ENCODE measurements at regions not wholly inside any gene's neighbourhood (a gene's known extent, or its start where the extent isn't known, plus 50 kb on each side); places are given as distances from the start of the nearest gene placed in this dataset.

DNA sequence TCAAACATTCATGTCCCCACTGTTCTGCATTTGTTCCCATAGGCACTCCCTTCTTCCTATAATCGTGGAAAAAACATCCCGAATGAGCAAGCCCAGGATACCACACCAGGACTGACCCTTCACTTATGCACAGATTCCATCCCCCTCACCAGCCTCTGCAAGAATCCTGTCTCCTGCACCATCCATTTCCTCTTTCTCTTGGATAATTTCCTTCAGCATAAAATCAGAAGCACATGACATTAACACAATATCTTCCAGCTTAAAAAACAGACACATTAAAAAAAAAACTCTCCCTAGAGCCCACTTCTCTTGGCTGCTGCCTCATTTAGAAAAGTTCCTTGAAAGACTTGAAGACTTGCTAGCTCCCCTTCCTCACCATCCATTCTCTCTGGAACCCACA is 120.9 kb upstream of the CPSF6 start:
- H3K27me3 ChIP-seq (ENCODE audit: control insufficient read depth in 1 of 2, insufficient read depth in 1 of 2, low read length in 2 of 2): peaks cover 5 to 11% of the 10 kb centered on the region in 2 experiments
- H2AFZ ChIP-seq (ENCODE audit: low read depth, low read length): no peak overlapping the region
- no peak for DNase-seq
- no peak overlapping the region for H3K18ac ChIP-seq (ENCODE audit: low read depth in 1 of 2, low read length in 2 of 2)
- no peak overlapping the region for H3K4ac ChIP-seq (ENCODE audit: low read depth in 1 of 2, low read length in 2 of 2)
- 86% methylated on average over 2 of the region's 2 CpGs for WGBS
- H2BK12ac ChIP-seq (ENCODE audit: low read length in 2 of 2): no peak overlapping the region
- no peak overlapping the region for H3K4me3 ChIP-seq (ENCODE audit: insufficient read depth in 1 of 2, low read depth in 1 of 2, low read length in 2 of 2)
- no peak overlapping the region for H4K91ac ChIP-seq (ENCODE audit: low read length)
- H2AK5ac ChIP-seq (ENCODE audit: low read length, severe bottlenecking): no peak overlapping the region
- H3K9ac ChIP-seq (ENCODE audit: low read length): no peak overlapping the region
- no peak overlapping the region for H3K14ac ChIP-seq (ENCODE audit: low read length in 2 of 2)
- no peak overlapping the region for H3K27ac ChIP-seq (ENCODE audit: low read length, poor library complexity, severe bottlenecking)
- H2BK5ac ChIP-seq (ENCODE audit: low read depth, low read length, poor library complexity, severe bottlenecking): no peak overlapping the region
- H3K23ac ChIP-seq (ENCODE audit: low read length in 2 of 2): no peak overlapping the region
- no peaks in the 10 kb centered on the region for H3K79me1 ChIP-seq (replicated peaks; ENCODE audit: low read length, poor library complexity, severe bottlenecking)
- no peaks in the 10 kb centered on the region for H3K9me3 ChIP-seq (ENCODE audit: control insufficient read depth, low read length)
- no peak overlapping the region for H4K8ac ChIP-seq (ENCODE audit: low read length)
- H3K36me3 ChIP-seq (ENCODE audit: control insufficient read depth in 1 of 2, insufficient read depth in 2 of 2, low read depth in 1 of 2, low read length in 2 of 2): no peaks in the 10 kb centered on the region
- no peak overlapping the region for H3K4me2 ChIP-seq (ENCODE audit: low read length, poor library complexity, severe bottlenecking)
- H2BK120ac ChIP-seq (ENCODE audit: low read depth, low read length): no peak overlapping the region
- H2BK15ac ChIP-seq (ENCODE audit: low read depth, poor library complexity, severe bottlenecking): no peak overlapping the region
- H3K4me1 ChIP-seq (ENCODE audit: control insufficient read depth, insufficient read depth, low read depth, low read length): no peaks in the 10 kb centered on the region

DNA sequence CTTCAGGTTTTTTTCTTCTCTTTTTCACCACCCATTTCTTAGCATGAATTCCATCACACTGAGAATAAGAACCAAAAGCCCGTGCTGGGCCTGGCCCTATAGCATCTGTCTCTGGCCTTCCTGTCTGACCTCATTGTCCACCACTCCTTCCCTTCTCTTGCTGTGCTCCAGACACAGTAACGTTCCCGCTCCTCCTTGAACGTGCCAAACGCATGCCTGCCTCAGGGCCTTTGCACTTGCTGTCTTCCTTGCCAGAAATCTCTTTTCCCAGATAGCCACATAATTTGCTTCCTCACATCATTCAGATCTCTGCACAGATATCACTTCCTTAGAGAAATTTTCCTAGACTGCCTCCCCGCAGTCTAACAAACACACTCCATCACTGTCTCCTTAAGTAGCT is 119.6 kb upstream of the CPSF6 start:
- H3K4me3 ChIP-seq (ENCODE audit: insufficient read depth in 1 of 2, low read depth in 1 of 2, low read length in 2 of 2): no peak overlapping the region
- no peaks in the 10 kb centered on the region for H3K9me3 ChIP-seq (ENCODE audit: control insufficient read depth, low read length)
- no peak overlapping the region for H3K18ac ChIP-seq (ENCODE audit: low read depth in 1 of 2, low read length in 2 of 2)
- peaks cover 5 to 11% of the 10 kb centered on the region in 2 experiments for H3K27me3 ChIP-seq (ENCODE audit: control insufficient read depth in 1 of 2, insufficient read depth in 1 of 2, low read length in 2 of 2)
- no peak overlapping the region for H2BK12ac ChIP-seq (ENCODE audit: low read length in 2 of 2)
- no peak overlapping the region for H3K4me2 ChIP-seq (ENCODE audit: low read length, poor library complexity, severe bottlenecking)
- no peak overlapping the region for H3K9ac ChIP-seq (ENCODE audit: low read length)
- no peak overlapping the region for H3K4ac ChIP-seq (ENCODE audit: low read depth in 1 of 2, low read length in 2 of 2)
- H2BK15ac ChIP-seq (ENCODE audit: low read depth, poor library complexity, severe bottlenecking): no peak overlapping the region
- H2BK5ac ChIP-seq (ENCODE audit: low read depth, low read length, poor library complexity, severe bottlenecking): no peak overlapping the region
- no peak overlapping the region for H3K14ac ChIP-seq (ENCODE audit: low read length in 2 of 2)
- no peaks in the 10 kb centered on the region for H3K79me1 ChIP-seq (replicated peaks; ENCODE audit: low read length, poor library complexity, severe bottlenecking)
- WGBS: 80% methylated on average over 5 of the region's 6 CpGs
- no peak overlapping the region for H3K23ac ChIP-seq (ENCODE audit: low read length in 2 of 2)
- no peak overlapping the region for H2BK120ac ChIP-seq (ENCODE audit: low read depth, low read length)
- no peak overlapping the region for H2AFZ ChIP-seq (ENCODE audit: low read depth, low read length)
- no peak for DNase-seq
- no peaks in the 10 kb centered on the region for H3K36me3 ChIP-seq (ENCODE audit: control insufficient read depth in 1 of 2, insufficient read depth in 2 of 2, low read depth in 1 of 2, low read length in 2 of 2)
- H4K8ac ChIP-seq (ENCODE audit: low read length): no peak overlapping the region
- no peaks in the 10 kb centered on the region for H3K4me1 ChIP-seq (ENCODE audit: control insufficient read depth, insufficient read depth, low read depth, low read length)
- no peak overlapping the region for H4K91ac ChIP-seq (ENCODE audit: low read length)
- H3K27ac ChIP-seq (ENCODE audit: low read length, poor library complexity, severe bottlenecking): no peak overlapping the region
- H2AK5ac ChIP-seq (ENCODE audit: low read length, severe bottlenecking): no peak overlapping the region

DNA sequence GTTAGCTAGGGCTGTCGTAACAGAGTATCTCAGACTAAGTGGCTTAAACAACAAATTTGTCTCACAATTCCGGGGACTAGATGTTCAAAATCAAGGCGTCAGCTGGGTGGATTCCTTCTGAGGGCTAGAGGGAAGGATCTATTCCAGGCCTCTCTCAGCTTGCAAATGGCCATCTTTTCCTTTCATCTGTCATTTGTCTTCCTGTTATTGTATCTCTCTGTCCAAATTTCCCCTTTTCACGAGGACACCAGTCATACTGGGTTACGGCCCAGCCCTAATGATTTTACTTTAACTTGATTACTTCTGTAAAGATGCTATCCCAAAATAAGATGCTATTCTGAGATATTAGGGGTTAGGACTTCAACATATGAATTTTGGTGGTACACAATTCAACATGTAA is 119.0 kb upstream of the CPSF6 start:
- H3K9me3 ChIP-seq (ENCODE audit: control insufficient read depth, low read length): no peaks in the 10 kb centered on the region
- H3K4me3 ChIP-seq (ENCODE audit: insufficient read depth in 1 of 2, low read depth in 1 of 2, low read length in 2 of 2): no peak overlapping the region
- H2AK5ac ChIP-seq (ENCODE audit: low read length, severe bottlenecking): no peak overlapping the region
- H3K18ac ChIP-seq (ENCODE audit: low read depth in 1 of 2, low read length in 2 of 2): no peak overlapping the region
- no peak overlapping the region for H2BK5ac ChIP-seq (ENCODE audit: low read depth, low read length, poor library complexity, severe bottlenecking)
- no peak overlapping the region for H2BK120ac ChIP-seq (ENCODE audit: low read depth, low read length)
- H3K79me1 ChIP-seq (replicated peaks; ENCODE audit: low read length, poor library complexity, severe bottlenecking): no peaks in the 10 kb centered on the region
- 69% methylated on average over 5 of the region's 5 CpGs for WGBS
- H4K91ac ChIP-seq (ENCODE audit: low read length): no peak overlapping the region
- no peaks in the 10 kb centered on the region for H3K36me3 ChIP-seq (ENCODE audit: control insufficient read depth in 1 of 2, insufficient read depth in 2 of 2, low read depth in 1 of 2, low read length in 2 of 2)
- no peak overlapping the region for H4K8ac ChIP-seq (ENCODE audit: low read length)
- no peak for DNase-seq
- no peak overlapping the region for H2BK15ac ChIP-seq (ENCODE audit: low read depth, poor library complexity, severe bottlenecking)
- no peak overlapping the region for H2AFZ ChIP-seq (ENCODE audit: low read depth, low read length)
- H2BK12ac ChIP-seq (ENCODE audit: low read length in 2 of 2): no peak overlapping the region
- no peaks in the 10 kb centered on the region for H3K4me1 ChIP-seq (ENCODE audit: control insufficient read depth, insufficient read depth, low read depth, low read length)
- no peak overlapping the region for H3K4me2 ChIP-seq (ENCODE audit: low read length, poor library complexity, severe bottlenecking)
- peaks cover 5 to 11% of the 10 kb centered on the region in 2 experiments for H3K27me3 ChIP-seq (ENCODE audit: control insufficient read depth in 1 of 2, insufficient read depth in 1 of 2, low read length in 2 of 2)
- H3K14ac ChIP-seq (ENCODE audit: low read length in 2 of 2): no peak overlapping the region
- H3K27ac ChIP-seq (ENCODE audit: low read length, poor library complexity, severe bottlenecking): no peak overlapping the region
- H3K9ac ChIP-seq (ENCODE audit: low read length): no peak overlapping the region
- H3K4ac ChIP-seq (ENCODE audit: low read depth in 1 of 2, low read length in 2 of 2): no peak overlapping the region
- H3K23ac ChIP-seq (ENCODE audit: low read length in 2 of 2): no peak overlapping the region

DNA sequence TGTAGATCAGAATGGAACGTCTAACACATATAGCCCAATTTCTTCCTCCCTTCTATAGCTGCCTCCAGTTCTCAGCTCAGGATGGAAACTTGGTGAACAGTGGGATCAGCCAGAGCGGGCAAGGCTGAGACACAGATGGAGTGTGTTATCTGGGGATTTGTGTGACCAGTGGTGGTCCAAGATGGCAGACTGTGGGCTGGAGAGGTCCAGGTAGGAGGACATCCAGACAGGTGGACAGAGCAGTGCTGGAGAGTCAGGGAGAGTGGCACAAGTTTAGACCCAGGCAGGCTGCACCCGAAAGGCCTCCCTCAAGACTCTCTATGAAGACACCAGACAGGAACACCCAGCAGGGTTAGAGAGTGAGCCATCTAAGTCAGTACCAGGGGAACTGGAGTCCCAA is 116.1 kb upstream of the CPSF6 start:
- Histone ChIP-seq H2BK120ac (ENCODE audit: low read depth, low read length) (no peak overlapping the region), H3K4me3 (ENCODE audit: insufficient read depth in 1 of 2, low read depth in 1 of 2, low read length in 2 of 2) (no peak overlapping the region), H3K4me2 (ENCODE audit: low read length, poor library complexity, severe bottlenecking) (no peak overlapping the region), H3K79me1 (replicated peaks; ENCODE audit: low read length, poor library complexity, severe bottlenecking) (no peaks in the 10 kb centered on the region), H3K4ac (ENCODE audit: low read depth in 1 of 2, low read length in 2 of 2) (no peak overlapping the region), H3K27ac (ENCODE audit: low read length, poor library complexity, severe bottlenecking) (no peak overlapping the region), H3K9me3 (ENCODE audit: control insufficient read depth, low read length) (no peaks in the 10 kb centered on the region), H2AK5ac (ENCODE audit: low read length, severe bottlenecking) (no peak overlapping the region), H2BK12ac (ENCODE audit: low read length in 2 of 2) (no peak overlapping the region), H2BK15ac (ENCODE audit: low read depth, poor library complexity, severe bottlenecking) (no peak overlapping the region), H3K36me3 (ENCODE audit: control insufficient read depth in 1 of 2, insufficient read depth in 2 of 2, low read depth in 1 of 2, low read length in 2 of 2) (no peaks in the 10 kb centered on the region), H2AFZ (ENCODE audit: low read depth, low read length) (no peak overlapping the region), H3K9ac (ENCODE audit: low read length) (no peak overlapping the region), H4K91ac (ENCODE audit: low read length) (no peak overlapping the region), H2BK5ac (ENCODE audit: low read depth, low read length, poor library complexity, severe bottlenecking) (no peak overlapping the region), H3K14ac (ENCODE audit: low read length in 2 of 2) (no peak overlapping the region), H3K18ac (ENCODE audit: low read depth in 1 of 2, low read length in 2 of 2) (no peak overlapping the region), H3K27me3 (ENCODE audit: control insufficient read depth in 1 of 2, insufficient read depth in 1 of 2, low read length in 2 of 2) (peaks cover 0 to 6% of the 10 kb centered on the region in 2 experiments), H4K8ac (ENCODE audit: low read length) (no peak overlapping the region), H3K23ac (ENCODE audit: low read length in 2 of 2) (no peak overlapping the region), H3K4me1 (ENCODE audit: control insufficient read depth, insufficient read depth, low read depth, low read length) (no peaks in the 10 kb centered on the region)
- no peak for DNase-seq
- 92% methylated on average over 3 of the region's 3 CpGs for WGBS

All from mesenchymal stem cell (in vitro differentiated cells and primary cell).